Esophagus muscularis mucosa (tissue), 4 donors: ENCODE measurements at regions not wholly inside any gene's neighbourhood (a gene's known extent, or its start where the extent isn't known, plus 50 kb on each side); places are given as distances from the start of the nearest gene placed in this dataset.

ENCODE experiments used
- DNase-seq: peaks from one replicate; pipeline ENCODE4 v3.0.0-alpha.2; 2017; ENCODE audit errors: extremely low spot score
- H3K27ac ChIP-seq, 4 donors: fragments of 200-600 bp; sonication (generic); replicated peaks in 1 of 4; 1 replicate in 3 of 4; 2 replicates in 1 of 4; pipeline ENCODE4 v1.5.1; 2016 to 2019; ENCODE audit warnings: mild to moderate bottlenecking in 1 of 4
- H3K27me3 ChIP-seq, 4 donors: fragments of 200-600 bp; sonication (generic); one replicate each; pipeline versions ENCODE4 v1.5.1 to v1.6.0; 2016 to 2019
- H3K36me3 ChIP-seq, 4 donors: fragments of 200-600 bp; sonication (generic); one replicate each; pipeline ENCODE4 v1.5.1; 2016 to 2019
- H3K4me1 ChIP-seq, 4 donors: fragments of 200-600 bp; sonication (generic); one replicate each; pipeline ENCODE4 v1.5.1; 2016 to 2019
- H3K4me3 ChIP-seq, 4 donors: fragments of 200-600 bp; sonication (generic); 1 replicate in 2 of 4; 2 replicates in 2 of 4; pipeline ENCODE4 v1.5.1; 2016 to 2019; ENCODE audit warnings: mild to moderate bottlenecking in 4 of 4, moderate library complexity in 1 of 4
- H3K9me3 ChIP-seq, 4 donors: fragments of 200-600 bp; sonication (generic); 1 replicate in 3 of 4; 2 replicates in 1 of 4; pipeline ENCODE4 v1.5.1; 2016 to 2019
- EP300 ChIP-seq: sonication (generic); formaldehyde crosslinking; IDR thresholded peaks from one replicate; pipeline ENCODE4 v1.6.1; 2017; ENCODE audit warnings: antibody characterized with exemption
- POLR2A ChIP-seq: fragments of 450-650 bp; IDR thresholded peaks from one replicate; pipeline ENCODE4 v1.6.1; 2017; ENCODE audit warnings: antibody characterized with exemption, moderate library complexity, mild to moderate bottlenecking, low read depth
- POLR2AphosphoS5 ChIP-seq, 2 donors: sonication (generic); formaldehyde crosslinking; IDR thresholded peaks; one replicate each; pipeline ENCODE4 v1.6.1; 2017; ENCODE audit warnings: antibody characterized with exemption in 2 of 2
- WGBS: methylation state at CpG from one replicate; pipeline ENCODE4 v1.1.5; 2018; 5-methylcytosine and 5-hydroxymethylcytosine counted together
- intact Hi-C: fragments of 100-400 bp; cut with DNase I; formaldehyde crosslinking; loops from one replicate; pipeline ENCODE4 v1.15.1; 2023
- TF ChIP-seq, protein P1 (sequence below), 3 experiments: fragments of 200-600 bp in 2 of 3; fragments of 450-650 bp in 1 of 3; sonication (generic) in 2 of 3; IDR thresholded peaks; one replicate each; pipeline ENCODE4 v1.5.1; 2017 to 2019; ENCODE audit warnings: antibody characterized with exemption in 3 of 3, mild to moderate bottlenecking in 2 of 3, moderate library complexity in 1 of 3

DNA sequence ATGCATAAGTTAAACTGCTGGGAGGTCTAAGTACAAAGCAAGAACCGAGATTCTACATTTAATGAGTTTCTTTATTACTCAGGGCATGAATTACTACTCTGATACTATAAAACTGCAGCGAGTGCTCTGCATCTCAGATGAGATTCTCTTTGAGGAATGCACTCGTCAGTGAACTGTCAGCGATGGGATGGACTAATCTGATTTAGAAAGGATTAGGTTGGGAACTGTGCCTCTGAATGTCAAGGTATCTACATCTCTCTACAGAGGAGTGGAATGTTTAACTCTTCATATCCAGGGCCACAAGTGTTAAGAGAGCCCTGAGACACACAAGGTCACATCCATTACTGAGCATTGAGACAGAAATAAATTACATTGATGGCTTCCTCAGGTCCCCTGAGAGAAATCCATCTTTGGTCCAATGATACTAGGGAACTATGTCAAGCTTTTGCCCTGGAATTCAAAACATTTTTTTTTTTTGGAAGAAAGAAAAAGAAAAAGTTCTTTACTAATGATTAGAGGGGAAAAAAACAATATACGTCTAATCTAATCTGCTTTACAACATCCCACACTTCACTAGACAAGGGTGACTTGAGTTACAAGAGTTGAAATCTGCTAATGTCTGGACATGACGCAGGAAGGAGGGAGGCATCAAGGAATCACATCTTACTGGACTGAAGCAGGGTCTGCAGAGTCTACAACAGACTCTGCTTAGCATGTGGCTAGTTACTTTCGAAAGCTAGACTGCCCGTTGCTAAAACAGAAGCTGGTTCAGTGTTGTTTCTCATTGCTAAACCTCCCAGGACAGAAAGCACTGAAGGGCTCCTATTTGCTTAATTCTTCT, 270.0 kb upstream of the TLE4 start:
- intact Hi-C loops = no loop called here
- H3K36me3 ChIP-seq = no peaks in the 10 kb centered on the region
- H3K27me3 ChIP-seq = peaks cover 0 to 5% (median 0%) of the 10 kb centered on the region in 4 donors
- TF ChIP-seq, protein P1, sequence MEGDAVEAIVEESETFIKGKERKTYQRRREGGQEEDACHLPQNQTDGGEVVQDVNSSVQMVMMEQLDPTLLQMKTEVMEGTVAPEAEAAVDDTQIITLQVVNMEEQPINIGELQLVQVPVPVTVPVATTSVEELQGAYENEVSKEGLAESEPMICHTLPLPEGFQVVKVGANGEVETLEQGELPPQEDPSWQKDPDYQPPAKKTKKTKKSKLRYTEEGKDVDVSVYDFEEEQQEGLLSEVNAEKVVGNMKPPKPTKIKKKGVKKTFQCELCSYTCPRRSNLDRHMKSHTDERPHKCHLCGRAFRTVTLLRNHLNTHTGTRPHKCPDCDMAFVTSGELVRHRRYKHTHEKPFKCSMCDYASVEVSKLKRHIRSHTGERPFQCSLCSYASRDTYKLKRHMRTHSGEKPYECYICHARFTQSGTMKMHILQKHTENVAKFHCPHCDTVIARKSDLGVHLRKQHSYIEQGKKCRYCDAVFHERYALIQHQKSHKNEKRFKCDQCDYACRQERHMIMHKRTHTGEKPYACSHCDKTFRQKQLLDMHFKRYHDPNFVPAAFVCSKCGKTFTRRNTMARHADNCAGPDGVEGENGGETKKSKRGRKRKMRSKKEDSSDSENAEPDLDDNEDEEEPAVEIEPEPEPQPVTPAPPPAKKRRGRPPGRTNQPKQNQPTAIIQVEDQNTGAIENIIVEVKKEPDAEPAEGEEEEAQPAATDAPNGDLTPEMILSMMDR (IDR thresholded peaks at IDR 0.05) = no peak
- TF ChIP-seq POLR2A = no peak
- H3K4me1 ChIP-seq = no peaks in the 10 kb centered on the region
- no peak overlapping the region for H3K4me3 ChIP-seq
- H3K9me3 ChIP-seq = no peaks in the 10 kb centered on the region
- H3K27ac ChIP-seq = no peak overlapping the region
- WGBS = 64% methylated on average over 8 of the region's 8 CpGs
- no peak for DNase-seq

DNA sequence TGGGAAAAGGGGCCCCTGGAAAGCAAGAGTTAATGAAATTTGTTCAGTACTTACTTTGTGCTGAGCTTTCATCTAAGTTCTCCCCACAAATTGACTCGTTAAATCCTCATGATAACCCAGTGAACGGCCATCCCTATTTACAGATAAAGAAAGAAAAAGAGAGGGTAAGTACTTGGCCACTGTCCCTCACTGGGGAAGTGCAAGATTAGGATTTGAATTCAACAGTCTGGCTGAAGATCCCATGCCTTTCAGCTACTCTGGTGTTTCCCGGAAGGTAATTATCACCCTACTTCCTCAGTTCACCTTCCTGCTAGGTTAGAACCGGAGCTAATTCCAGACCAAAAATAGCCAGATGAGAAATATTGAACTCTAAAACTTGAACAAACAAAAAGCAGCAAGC, 269.2 kb upstream of the TLE4 start:
- Histone ChIP-seq H3K4me1 (no peaks in the 10 kb centered on the region), H3K4me3 (no peak overlapping the region), H3K27me3 (peaks cover 0 to 5% (median 0%) of the 10 kb centered on the region in 4 donors), H3K9me3 (no peaks in the 10 kb centered on the region), H3K27ac (no peak overlapping the region), H3K36me3 (no peaks in the 10 kb centered on the region)
- DNase-seq = no peak
- no peak for TF ChIP-seq POLR2A
- no peak for TF ChIP-seq POLR2AphosphoS5 (IDR thresholded peaks at IDR 0.05)
- no peak for TF ChIP-seq EP300
- TF ChIP-seq, protein P1 (IDR thresholded peaks at IDR 0.05) = no peak
- WGBS = 63% methylated on average over 4 of the region's 4 CpGs
- intact Hi-C loops = no loop called here

DNA sequence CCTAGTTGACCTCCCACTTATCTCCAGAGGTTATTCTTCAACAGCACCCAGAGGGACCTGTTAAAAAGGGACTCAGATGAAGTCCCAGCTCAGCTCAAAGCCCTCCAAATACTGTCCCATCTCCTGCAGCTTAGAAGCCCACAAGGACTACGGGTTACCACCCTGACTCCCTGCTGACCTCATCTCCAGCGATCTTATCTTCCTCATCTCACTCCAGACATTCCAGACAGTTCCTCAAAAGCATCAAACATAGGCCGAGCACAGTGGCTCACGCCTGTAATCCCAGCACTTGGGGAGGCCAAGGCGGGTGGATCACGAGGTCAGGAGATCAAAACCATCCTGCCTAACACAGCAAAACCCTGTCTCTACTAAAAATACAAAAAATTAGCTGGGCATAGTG, 263.8 kb upstream of the TLE4 start:
- H3K9me3 ChIP-seq = no peaks in the 10 kb centered on the region
- TF ChIP-seq EP300 = no peak
- TF ChIP-seq, protein P1 (IDR thresholded peaks at IDR 0.05) = no peak
- H3K27ac ChIP-seq = no peak overlapping the region
- 91% methylated on average over 6 of the region's 6 CpGs for WGBS
- H3K27me3 ChIP-seq = peaks cover 0 to 5% (median 0%) of the 10 kb centered on the region in 4 donors
- DNase-seq = no peak
- H3K4me3 ChIP-seq = no peak overlapping the region
- intact Hi-C loops = no loop called here
- no peaks in the 10 kb centered on the region for H3K36me3 ChIP-seq
- no peaks in the 10 kb centered on the region for H3K4me1 ChIP-seq

DNA sequence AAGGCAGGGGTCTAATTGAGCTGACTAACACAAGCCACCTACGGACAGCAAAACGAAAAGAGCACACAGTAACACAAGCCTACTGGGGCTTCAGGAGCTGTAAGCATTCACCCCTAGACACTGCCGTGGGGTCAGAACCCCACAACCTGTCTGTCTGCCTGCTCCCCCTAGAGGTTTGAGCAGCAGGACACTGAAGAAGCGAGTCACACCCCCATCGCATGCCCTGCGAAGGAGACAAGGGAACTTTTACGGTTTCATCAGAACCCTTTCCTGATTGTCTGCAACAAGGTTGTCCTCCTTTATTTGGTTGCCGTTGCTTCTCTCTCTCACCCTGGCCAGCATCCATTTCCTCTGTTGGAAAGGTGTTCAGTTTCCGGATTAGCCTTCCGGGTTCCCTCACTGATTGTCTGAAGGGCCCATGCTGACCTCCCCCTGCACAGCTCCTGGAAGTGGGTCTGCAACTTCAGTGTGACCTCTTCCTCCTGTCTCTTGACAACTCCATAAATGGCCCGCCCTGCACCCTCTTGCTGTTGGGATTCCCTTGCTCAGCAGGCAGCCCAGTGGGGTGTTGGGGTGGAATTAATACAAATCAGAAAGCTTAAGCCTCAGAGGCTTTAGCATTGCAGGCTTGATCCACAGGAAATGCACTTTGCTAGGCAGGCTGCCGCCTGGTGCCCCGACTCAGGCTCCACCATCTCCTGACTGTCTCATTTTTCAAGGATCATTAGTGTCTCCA, 258.9 kb upstream of the TLE4 start:
- H3K4me3 ChIP-seq = no peak overlapping the region
- TF ChIP-seq POLR2AphosphoS5 (IDR thresholded peaks at IDR 0.05) (no peak), POLR2A (no peak), EP300 (no peak)
- TF ChIP-seq, protein P1 (IDR thresholded peaks at IDR 0.05) = no peak
- H3K4me1 ChIP-seq = no peaks in the 10 kb centered on the region
- DNase-seq = no peak
- no peak overlapping the region for H3K27ac ChIP-seq
- H3K27me3 ChIP-seq = peaks cover 0 to 6% (median 0%) of the 10 kb centered on the region in 4 donors
- 86% methylated on average over 13 of the region's 13 CpGs for WGBS
- no peaks in the 10 kb centered on the region for H3K9me3 ChIP-seq
- H3K36me3 ChIP-seq = no peaks in the 10 kb centered on the region
- intact Hi-C loops = no loop called here
